Mucosa of rectum (tissue), 2 donors: ENCODE measurements at regions not wholly inside any gene's neighbourhood (a gene's known extent, or its start where the extent isn't known, plus 50 kb on each side); places are given as distances from the start of the nearest gene placed in this dataset.

Source experiments
- H3K27ac ChIP-seq, 2 donors: one replicate each; pipeline ENCODE4 v1.7.0; 2013; ENCODE audit warnings: inconsistent platforms in 2 of 2, low read depth in 2 of 2, low read length in 2 of 2
- H3K27me3 ChIP-seq, 2 donors: one replicate each; pipeline ENCODE4 v1.7.0; 2013; ENCODE audit warnings: low read length in 2 of 2; ENCODE audit not compliant: control insufficient read depth in 2 of 2, insufficient read depth in 2 of 2
- H3K36me3 ChIP-seq, 2 donors: one replicate each; pipeline ENCODE4 v1.7.0; 2013; ENCODE audit warnings: low read length in 2 of 2; ENCODE audit not compliant: control insufficient read depth in 2 of 2, insufficient read depth in 2 of 2
- H3K4me1 ChIP-seq, 2 donors: one replicate each; pipeline ENCODE4 v1.7.0; 2013; ENCODE audit warnings: low read length in 2 of 2, mild to moderate bottlenecking in 1 of 2; ENCODE audit not compliant: control insufficient read depth in 2 of 2, insufficient read depth in 2 of 2
- H3K4me3 ChIP-seq, 2 donors: one replicate each; pipeline ENCODE4 v1.7.0; 2013; ENCODE audit warnings: low read length in 2 of 2
- H3K9ac ChIP-seq, 2 donors: one replicate each; pipeline ENCODE4 v1.7.0; 2013; ENCODE audit warnings: low read length in 2 of 2, low read depth in 1 of 2, mild to moderate bottlenecking in 1 of 2
- H3K9me3 ChIP-seq, 2 donors: one replicate each; pipeline ENCODE4 v1.7.0; 2013; ENCODE audit warnings: low read length in 2 of 2; ENCODE audit not compliant: control insufficient read depth in 2 of 2
- donor health status: healthy.
- donor health status: Normal muscosa, but diverticular disease.

GRCh38 chr11:121892863-121893262, 223.2 kb downstream of the BLID start:
- Histone ChIP-seq H3K9ac (no peak overlapping the region), H3K9me3 (no peaks in the 10 kb centered on the region)

GRCh38 chr11:121892131-121892681, 223.8 kb downstream of the BLID start:
- no peak overlapping the region for H3K4me3 ChIP-seq
- no peak overlapping the region for H3K27ac ChIP-seq
- H3K36me3 ChIP-seq: no peaks in the 10 kb centered on the region
- H3K27me3 ChIP-seq: no peaks in the 10 kb centered on the region
- H3K4me1 ChIP-seq: no peaks in the 10 kb centered on the region
- H3K9ac ChIP-seq: no peak overlapping the region
- H3K9me3 ChIP-seq: no peaks in the 10 kb centered on the region

More at GRCh38 chr11:121892863-121893262, 223.2 kb downstream of the BLID start:
- Histone ChIP-seq H3K27me3 (no peaks in the 10 kb centered on the region), H3K27ac (no peak overlapping the region), H3K4me3 (no peak overlapping the region), H3K36me3 (no peaks in the 10 kb centered on the region), H3K4me1 (no peaks in the 10 kb centered on the region)

GRCh38 chr11:121890946-121891515, 225.0 kb downstream of the BLID start:
- H3K9ac ChIP-seq: no peak overlapping the region
- no peaks in the 10 kb centered on the region for H3K27me3 ChIP-seq
- no peak overlapping the region for H3K27ac ChIP-seq
- no peaks in the 10 kb centered on the region for H3K9me3 ChIP-seq
- H3K4me1 ChIP-seq: no peaks in the 10 kb centered on the region
- H3K4me3 ChIP-seq: no peak overlapping the region
- no peaks in the 10 kb centered on the region for H3K36me3 ChIP-seq

- Histone ChIP-seq H3K9ac (no peak overlapping the region), H3K4me3 (no peak overlapping the region), H3K27ac (no peak overlapping the region)
Observed at GRCh38 chr11:121890377-121890776, 225.6 kb downstream of the BLID start.

GRCh38 chr11:121889931-121890330, 226.1 kb downstream of the BLID start:
- no peaks in the 10 kb centered on the region for H3K36me3 ChIP-seq
- H3K9me3 ChIP-seq: no peaks in the 10 kb centered on the region
- H3K4me1 ChIP-seq: no peaks in the 10 kb centered on the region
- H3K27ac ChIP-seq: no peak overlapping the region
- H3K9ac ChIP-seq: no peak overlapping the region
- H3K27me3 ChIP-seq: no peaks in the 10 kb centered on the region
- no peak overlapping the region for H3K4me3 ChIP-seq

More at GRCh38 chr11:121890377-121890776, 225.6 kb downstream of the BLID start:
- no peaks in the 10 kb centered on the region for H3K4me1 ChIP-seq
- no peaks in the 10 kb centered on the region for H3K9me3 ChIP-seq
- H3K27me3 ChIP-seq: no peaks in the 10 kb centered on the region
- no peaks in the 10 kb centered on the region for H3K36me3 ChIP-seq

GRCh38 chr11:121889186-121889585, 226.8 kb downstream of the BLID start:
- no peak overlapping the region for H3K4me3 ChIP-seq
- H3K9ac ChIP-seq: no peak overlapping the region
- no peaks in the 10 kb centered on the region for H3K36me3 ChIP-seq
- no peak overlapping the region for H3K27ac ChIP-seq
- H3K9me3 ChIP-seq: no peaks in the 10 kb centered on the region
- no peaks in the 10 kb centered on the region for H3K4me1 ChIP-seq
- no peaks in the 10 kb centered on the region for H3K27me3 ChIP-seq

- H3K27ac ChIP-seq: no peak overlapping the region
- no peak overlapping the region for H3K4me3 ChIP-seq
- H3K9ac ChIP-seq: no peak overlapping the region
- H3K9me3 ChIP-seq: no peaks in the 10 kb centered on the region
- H3K27me3 ChIP-seq: no peaks in the 10 kb centered on the region
- no peaks in the 10 kb centered on the region for H3K4me1 ChIP-seq
- H3K36me3 ChIP-seq: no peaks in the 10 kb centered on the region
Observed at GRCh38 chr11:121887976-121888557, 227.9 kb downstream of the BLID start.

- Histone ChIP-seq H3K9me3 (no peaks in the 10 kb centered on the region), H3K4me3 (no peak overlapping the region), H3K27me3 (no peaks in the 10 kb centered on the region), H3K27ac (no peak overlapping the region), H3K36me3 (no peaks in the 10 kb centered on the region), H3K4me1 (no peaks in the 10 kb centered on the region), H3K9ac (no peak overlapping the region)
Observed at GRCh38 chr11:121887569-121887968, 228.4 kb downstream of the BLID start.

- H3K27ac ChIP-seq: no peak overlapping the region
- no peaks in the 10 kb centered on the region for H3K4me1 ChIP-seq
- H3K27me3 ChIP-seq: no peaks in the 10 kb centered on the region
- H3K4me3 ChIP-seq: no peak overlapping the region
- H3K36me3 ChIP-seq: no peaks in the 10 kb centered on the region
- H3K9ac ChIP-seq: no peak overlapping the region
- no peaks in the 10 kb centered on the region for H3K9me3 ChIP-seq
Observed at GRCh38 chr11:121886996-121887395, 229.0 kb downstream of the BLID start.

GRCh38 chr11:121886005-121886734, 229.8 kb downstream of the BLID start:
- Histone ChIP-seq H3K9ac (no peak overlapping the region), H3K27ac (no peak overlapping the region), H3K36me3 (no peaks in the 10 kb centered on the region), H3K4me3 (no peak overlapping the region), H3K4me1 (no peaks in the 10 kb centered on the region), H3K9me3 (no peaks in the 10 kb centered on the region), H3K27me3 (no peaks in the 10 kb centered on the region)
